ENCODE measurements at regions not wholly inside any gene's neighbourhood (a gene's known extent, or its start where the extent isn't known, plus 50 kb on each side); places are given as distances from the start of the nearest gene placed in this dataset.
A peak's percentile ranks its signal among the peaks of the same experiment; 100 is the strongest.

DNA sequence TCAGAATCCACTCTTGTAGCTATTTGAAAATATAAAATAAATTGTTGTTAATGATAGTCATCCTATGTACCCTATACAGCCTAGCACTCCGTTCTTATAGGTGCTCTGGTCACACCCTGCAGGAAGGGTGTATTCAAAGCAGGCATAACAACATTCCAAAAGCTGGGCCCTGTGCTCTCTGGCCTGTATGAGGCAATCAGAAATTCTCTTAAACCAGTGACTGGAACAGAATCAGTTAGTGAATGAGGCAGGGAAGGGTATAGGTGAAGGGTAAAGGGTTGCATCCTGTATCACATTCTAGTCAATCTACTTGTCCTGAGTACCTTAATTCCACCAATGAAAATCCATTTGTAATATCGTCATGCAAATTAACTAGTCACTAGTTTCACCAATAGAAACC, 154.5 kb upstream of the ZNF217 start:
- no peak overlapping the region for H3K4me3 Mint-ChIP-seq (ENCODE audit: low read depth)
- H3K36me3 Mint-ChIP-seq (ENCODE audit: insufficient read depth) = no peaks in the 10 kb centered on the region
- no peak overlapping the region for H3K27ac Mint-ChIP-seq
- TF ChIP-seq, protein P1, sequence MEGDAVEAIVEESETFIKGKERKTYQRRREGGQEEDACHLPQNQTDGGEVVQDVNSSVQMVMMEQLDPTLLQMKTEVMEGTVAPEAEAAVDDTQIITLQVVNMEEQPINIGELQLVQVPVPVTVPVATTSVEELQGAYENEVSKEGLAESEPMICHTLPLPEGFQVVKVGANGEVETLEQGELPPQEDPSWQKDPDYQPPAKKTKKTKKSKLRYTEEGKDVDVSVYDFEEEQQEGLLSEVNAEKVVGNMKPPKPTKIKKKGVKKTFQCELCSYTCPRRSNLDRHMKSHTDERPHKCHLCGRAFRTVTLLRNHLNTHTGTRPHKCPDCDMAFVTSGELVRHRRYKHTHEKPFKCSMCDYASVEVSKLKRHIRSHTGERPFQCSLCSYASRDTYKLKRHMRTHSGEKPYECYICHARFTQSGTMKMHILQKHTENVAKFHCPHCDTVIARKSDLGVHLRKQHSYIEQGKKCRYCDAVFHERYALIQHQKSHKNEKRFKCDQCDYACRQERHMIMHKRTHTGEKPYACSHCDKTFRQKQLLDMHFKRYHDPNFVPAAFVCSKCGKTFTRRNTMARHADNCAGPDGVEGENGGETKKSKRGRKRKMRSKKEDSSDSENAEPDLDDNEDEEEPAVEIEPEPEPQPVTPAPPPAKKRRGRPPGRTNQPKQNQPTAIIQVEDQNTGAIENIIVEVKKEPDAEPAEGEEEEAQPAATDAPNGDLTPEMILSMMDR (IDR thresholded peaks at IDR 0.05; ENCODE audit: unreplicated experiment) = no peak
- peaks cover 13% of the 10 kb centered on the region for H3K4me1 Mint-ChIP-seq (ENCODE audit: low read depth)
- no peaks in the 10 kb centered on the region for H3K27me3 Mint-ChIP-seq
- DNase-seq (ENCODE audit: low spot score, unreplicated experiment) = no peak
- no peaks in the 10 kb centered on the region for H3K9me3 Mint-ChIP-seq (ENCODE audit: low read depth)

DNA sequence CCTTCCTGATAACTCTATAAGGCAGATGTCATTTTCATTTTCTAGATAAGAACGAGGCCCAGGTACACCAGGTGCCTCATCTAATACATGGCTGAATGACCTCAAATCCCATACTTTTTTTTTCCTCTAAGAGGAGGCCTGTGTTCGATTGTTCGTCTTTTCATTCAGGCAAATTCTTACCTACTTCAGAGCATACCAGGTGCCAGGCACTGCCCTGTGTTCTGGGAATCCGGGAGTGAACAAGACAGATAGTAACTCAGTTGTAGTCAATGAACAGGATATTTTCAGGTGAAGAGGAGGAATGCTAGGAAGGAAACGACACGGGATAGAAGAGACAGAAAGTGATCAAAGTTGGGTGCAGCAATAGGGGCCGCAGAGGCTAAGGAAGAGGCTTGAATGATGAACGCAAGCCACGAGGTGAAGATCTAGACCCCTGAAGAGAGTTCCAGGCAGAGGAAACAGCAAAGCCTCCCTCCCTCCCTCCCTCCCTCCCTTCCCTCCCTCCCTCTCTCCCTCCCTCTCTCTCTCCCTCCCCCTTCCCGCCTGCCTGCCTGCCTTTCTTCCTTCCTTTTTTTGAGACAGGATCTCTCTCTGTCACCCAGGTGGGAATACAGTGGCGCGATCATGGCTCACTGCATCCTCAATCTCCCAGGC, 150.1 kb upstream of the ZNF217 start:
- Mint-ChIP-seq H3K4me3 (ENCODE audit: low read depth) (no peak overlapping the region), H3K4me1 (ENCODE audit: low read depth) (peaks cover 26% of the 10 kb centered on the region), H3K27ac (peak overlapping the region; percentile 26), H3K36me3 (ENCODE audit: insufficient read depth) (no peaks in the 10 kb centered on the region), H3K9me3 (ENCODE audit: low read depth) (no peaks in the 10 kb centered on the region), H3K27me3 (no peaks in the 10 kb centered on the region)
- DNase-seq (ENCODE audit: low spot score, unreplicated experiment) = no peak
- TF ChIP-seq, protein P1 (IDR thresholded peaks at IDR 0.05; ENCODE audit: unreplicated experiment) = no peak

DNA sequence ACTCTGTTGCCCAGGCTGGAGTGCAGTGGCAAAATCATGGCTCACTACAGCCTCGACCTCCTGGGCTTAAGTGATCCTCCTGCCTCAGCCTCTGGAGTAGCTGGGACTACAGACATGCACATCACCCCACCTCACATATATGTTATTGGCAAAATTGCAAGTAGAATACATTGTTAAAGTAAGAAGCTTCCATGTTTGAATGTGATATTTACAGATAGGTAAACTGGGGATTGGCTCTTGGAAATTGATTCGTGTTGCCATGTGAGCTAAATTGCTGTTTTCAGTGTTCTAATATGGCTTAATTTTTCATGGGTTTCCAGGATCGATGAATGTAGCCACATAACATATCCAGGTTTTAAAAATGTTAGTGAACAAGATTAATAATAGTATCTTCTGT, 149.0 kb upstream of the ZNF217 start:
- Mint-ChIP-seq H3K27me3 (no peaks in the 10 kb centered on the region), H3K9me3 (ENCODE audit: low read depth) (no peaks in the 10 kb centered on the region), H3K4me1 (ENCODE audit: low read depth) (peaks cover 36% of the 10 kb centered on the region), H3K36me3 (ENCODE audit: insufficient read depth) (no peaks in the 10 kb centered on the region), H3K27ac (no peak overlapping the region), H3K4me3 (ENCODE audit: low read depth) (no peak overlapping the region)
- TF ChIP-seq, protein P1 (IDR thresholded peaks at IDR 0.05; ENCODE audit: unreplicated experiment) = no peak
- no peak for DNase-seq (ENCODE audit: low spot score, unreplicated experiment)

DNA sequence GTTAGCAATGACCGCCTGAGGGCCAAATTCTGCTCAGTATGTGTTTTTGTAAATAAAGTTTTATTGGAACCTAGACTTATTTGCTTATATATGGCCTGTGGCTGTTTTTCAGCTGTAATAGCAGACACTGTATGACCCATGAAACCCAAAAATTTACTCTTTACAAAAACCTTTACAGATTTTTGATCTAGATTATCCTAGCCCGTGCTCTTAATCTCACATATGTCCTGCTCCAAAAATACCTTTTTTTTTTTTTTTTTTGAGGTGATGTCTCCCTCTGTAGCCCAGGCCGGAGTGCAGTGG, 148.0 kb upstream of the ZNF217 start:
- Mint-ChIP-seq H3K27ac (no peak overlapping the region), H3K4me1 (ENCODE audit: low read depth) (peaks cover 46% of the 10 kb centered on the region), H3K36me3 (ENCODE audit: insufficient read depth) (no peaks in the 10 kb centered on the region), H3K27me3 (no peaks in the 10 kb centered on the region), H3K4me3 (ENCODE audit: low read depth) (no peak overlapping the region), H3K9me3 (ENCODE audit: low read depth) (no peaks in the 10 kb centered on the region)
- TF ChIP-seq, protein P1 (IDR thresholded peaks at IDR 0.05; ENCODE audit: unreplicated experiment) = no peak
- no peak for DNase-seq (ENCODE audit: low spot score, unreplicated experiment)

DNA sequence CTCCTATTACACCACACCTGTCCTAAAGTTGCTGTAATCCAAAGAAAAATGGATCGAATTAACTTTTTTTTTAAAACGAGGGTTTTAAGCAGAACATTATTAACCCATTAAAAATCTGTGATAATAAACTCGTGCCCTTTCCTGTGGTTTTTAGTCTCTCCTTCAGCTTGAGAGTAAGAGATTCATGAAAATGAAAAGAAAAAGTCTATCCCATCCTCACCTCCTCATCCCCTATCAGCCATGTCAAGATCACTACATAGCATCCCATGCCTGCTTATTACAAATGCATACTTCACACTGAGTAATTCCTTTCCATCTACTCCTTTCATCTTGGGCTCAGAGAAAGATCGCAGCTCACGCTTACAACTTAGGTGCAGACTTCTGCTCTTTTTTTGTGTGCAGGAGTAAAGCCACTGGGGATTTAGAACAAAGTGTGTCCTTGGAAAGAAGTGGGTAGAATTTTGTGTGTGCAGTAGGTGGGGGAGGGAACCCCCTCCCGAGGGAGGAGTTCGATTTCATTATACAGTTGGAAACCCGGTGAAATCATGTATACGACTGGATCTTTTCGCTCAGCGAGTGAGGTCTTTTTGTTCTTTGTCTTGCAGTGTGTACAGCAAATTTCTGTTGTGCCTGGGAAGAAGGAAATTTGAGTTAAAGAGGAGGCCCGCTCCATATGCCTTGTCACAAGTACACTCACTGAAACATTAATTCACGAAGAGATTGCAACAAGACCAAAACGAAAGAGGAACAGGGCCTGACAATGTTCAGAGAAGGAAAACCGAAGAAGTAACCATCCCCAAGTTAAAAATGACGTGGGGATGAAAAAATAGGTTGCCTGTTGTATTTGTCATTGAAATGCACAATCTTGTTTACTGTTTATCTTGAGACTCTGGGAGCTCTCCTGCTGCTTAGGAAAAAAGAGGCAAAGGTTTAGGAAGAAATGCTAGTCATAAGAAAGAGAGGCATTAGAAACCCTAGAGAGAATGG, 146.5 kb upstream of the ZNF217 start:
- Mint-ChIP-seq H3K27ac (peak overlapping the region; percentile 99), H3K4me3 (ENCODE audit: low read depth) (peak overlapping the region; percentile 72), H3K9me3 (ENCODE audit: low read depth) (no peaks in the 10 kb centered on the region), H3K4me1 (ENCODE audit: low read depth) (peaks cover 58% of the 10 kb centered on the region), H3K27me3 (no peaks in the 10 kb centered on the region), H3K36me3 (ENCODE audit: insufficient read depth) (no peaks in the 10 kb centered on the region)
- DNase-seq (ENCODE audit: low spot score, unreplicated experiment) = no peak
- TF ChIP-seq, protein P1 (IDR thresholded peaks at IDR 0.05; ENCODE audit: unreplicated experiment) = no peak

Measured in progenitor cell of endocrine pancreas (in vitro differentiated cells).